G401 (cell line): ENCODE measurements at regions not wholly inside any gene's neighbourhood (a gene's known extent, or its start where the extent isn't known, plus 50 kb on each side); places are given as distances from the start of the nearest gene placed in this dataset.
"Not testable (repeated sequence)": the region's sequence is repeated elsewhere in the genome, so short reads cannot be mapped to it uniquely, and the experiment has no call there.

ENCODE experiments used
- DNase-seq: peaks from one replicate; pipeline ENCODE4 v3.0.0-alpha.2; 2015; ENCODE audit warnings: low spot score
- in situ Hi-C: cut with HindIII; loops from 2 replicates; pipeline ENCODE4 v1.10.0; 2016; ENCODE audit warnings: low sequenced_read_pairs, mixed read lengths

DNA sequence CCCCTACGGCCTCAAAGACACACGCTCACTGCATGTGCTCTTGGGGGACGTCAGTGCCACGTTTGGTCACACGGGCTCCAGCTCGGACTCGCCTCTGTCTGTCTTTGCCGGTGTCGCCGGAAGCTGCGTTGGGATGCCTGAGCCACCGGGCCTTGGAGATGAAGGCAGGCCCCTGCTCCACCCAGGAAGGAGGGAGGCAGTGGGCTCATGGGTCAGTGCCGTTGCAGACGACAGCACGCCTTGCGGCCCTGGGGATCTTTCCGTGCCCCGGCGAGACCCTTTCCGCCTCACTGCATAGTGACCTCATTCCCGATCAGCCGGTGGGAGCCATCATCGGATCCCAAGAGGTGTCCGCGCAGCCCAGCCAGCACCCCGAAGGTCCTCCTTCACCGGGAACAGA is 1407.3 kb upstream of the PCDH10 start:
- DNase-seq, in situ Hi-C loops: not testable (repeated sequence)

DNA sequence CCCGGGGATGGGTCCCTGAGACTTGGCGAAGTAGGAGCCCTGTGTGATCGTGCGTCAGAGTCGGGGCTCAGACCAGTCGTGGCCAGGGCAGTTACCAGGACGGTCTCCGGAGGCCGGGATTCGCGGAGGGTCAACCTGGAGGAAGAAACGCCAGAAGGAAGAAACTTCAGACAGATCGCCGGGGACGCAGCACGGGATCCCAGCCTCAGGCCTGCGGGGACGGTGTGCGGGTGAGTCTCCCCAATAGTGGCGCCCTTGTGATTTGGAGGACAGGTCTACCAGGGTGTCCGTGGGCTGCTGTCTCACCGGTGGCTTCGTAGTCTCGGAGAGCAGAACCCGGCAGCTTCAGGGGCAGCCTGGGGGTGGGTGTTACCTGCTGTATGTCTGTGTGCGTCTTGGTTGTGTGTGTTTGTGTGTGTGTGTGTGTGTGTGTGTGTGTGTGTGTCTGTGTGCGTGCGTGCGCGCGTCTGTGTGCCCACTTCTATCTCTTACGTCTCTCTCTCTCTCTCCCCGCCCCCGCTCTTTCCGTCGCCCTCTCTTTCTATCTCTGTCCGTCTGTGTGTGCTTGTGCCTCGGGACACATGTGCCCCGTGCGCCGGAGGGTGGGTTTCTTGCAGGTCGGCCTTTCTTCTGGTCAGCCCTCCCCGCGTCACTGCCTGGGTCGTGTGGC is 1406.4 kb upstream of the PCDH10 start:
- in situ Hi-C loops, DNase-seq: not testable (repeated sequence)

DNA sequence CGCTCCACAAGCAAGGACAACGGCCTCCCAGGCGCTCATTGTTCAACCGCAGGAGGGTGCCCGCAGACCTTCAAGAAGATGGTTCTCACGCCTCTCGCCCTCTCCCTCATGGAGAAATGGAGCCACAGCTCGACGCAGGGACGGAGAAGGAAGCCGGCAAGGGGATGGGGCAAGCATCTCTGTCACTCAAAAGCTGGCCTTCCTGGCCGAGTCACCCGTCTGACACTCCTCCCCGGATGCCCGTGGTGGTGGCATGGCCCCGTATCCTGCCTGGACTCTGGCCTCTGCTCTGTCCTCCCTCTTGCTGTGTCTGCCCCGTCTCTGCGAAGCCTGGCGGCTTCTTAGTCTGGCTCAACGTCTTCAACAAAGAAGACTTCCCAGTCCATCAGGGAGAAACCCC is 1405.7 kb upstream of the PCDH10 start:
- in situ Hi-C loops = not testable (repeated sequence)

DNA sequence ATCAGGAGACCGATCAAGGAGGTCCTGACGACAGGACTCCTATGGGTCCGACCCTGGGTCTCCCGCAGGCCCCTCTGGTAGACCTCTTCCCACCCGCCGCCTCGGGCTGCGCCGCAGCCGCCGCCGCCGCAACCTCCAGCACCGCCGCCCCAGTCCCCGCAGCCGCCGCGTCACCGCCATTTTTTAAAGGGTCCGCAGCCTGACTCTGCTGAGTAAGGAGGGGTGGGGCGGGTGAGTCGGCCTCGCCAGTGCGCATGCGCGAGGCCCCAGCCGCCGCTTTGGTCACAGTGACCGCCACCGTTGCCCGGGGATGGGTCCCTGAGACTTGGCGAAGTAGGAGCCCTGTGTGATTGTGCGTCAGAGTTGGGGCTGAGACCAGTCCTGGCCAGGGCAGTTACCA is 1401.9 kb upstream of the PCDH10 start:
- in situ Hi-C loops, DNase-seq: not testable (repeated sequence)

More for the DNA sequence above, 1405.7 kb upstream of the PCDH10 start:
- not testable (repeated sequence) for DNase-seq

DNA sequence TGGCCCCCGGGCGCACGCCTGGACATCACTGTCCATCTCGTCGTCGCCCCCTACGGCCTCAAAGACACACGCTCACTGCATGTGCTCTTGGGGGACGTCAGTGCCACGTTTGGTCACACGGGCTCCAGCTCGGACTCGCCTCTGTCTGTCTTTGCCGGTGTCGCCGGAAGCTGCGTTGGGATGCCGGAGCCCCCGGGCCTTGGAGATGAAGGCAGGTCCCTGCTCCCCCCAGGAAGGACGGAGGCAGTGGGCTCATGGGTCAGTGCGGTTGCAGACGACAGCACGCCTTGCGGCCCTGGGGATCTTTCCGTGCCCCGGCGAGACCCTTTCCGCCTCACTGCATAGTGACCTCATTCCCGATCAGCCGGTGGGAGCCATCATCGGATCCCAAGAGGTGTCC is 1399.9 kb upstream of the PCDH10 start:
- DNase-seq, in situ Hi-C loops: not testable (repeated sequence)

DNA sequence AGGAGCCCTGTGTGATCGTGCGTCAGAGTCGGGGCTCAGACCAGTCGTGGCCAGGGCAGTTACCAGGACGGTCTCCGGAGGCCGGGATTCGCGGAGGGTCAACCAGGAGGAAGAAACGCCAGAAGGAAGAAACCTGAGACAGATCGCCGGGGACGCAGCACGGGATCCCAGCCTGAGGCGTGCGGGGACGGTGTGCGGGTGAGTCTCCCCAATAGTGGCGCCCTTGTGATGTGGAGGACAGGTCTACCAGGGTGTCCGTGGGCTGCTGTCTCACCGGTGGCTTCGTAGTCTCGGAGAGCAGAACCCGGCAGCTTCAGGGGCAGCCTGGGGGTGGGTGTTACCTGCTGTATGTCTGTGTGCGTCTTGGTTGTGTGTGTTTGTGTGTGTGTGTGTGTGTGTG is 1399.1 kb upstream of the PCDH10 start:
- in situ Hi-C loops, DNase-seq: not testable (repeated sequence)

DNA sequence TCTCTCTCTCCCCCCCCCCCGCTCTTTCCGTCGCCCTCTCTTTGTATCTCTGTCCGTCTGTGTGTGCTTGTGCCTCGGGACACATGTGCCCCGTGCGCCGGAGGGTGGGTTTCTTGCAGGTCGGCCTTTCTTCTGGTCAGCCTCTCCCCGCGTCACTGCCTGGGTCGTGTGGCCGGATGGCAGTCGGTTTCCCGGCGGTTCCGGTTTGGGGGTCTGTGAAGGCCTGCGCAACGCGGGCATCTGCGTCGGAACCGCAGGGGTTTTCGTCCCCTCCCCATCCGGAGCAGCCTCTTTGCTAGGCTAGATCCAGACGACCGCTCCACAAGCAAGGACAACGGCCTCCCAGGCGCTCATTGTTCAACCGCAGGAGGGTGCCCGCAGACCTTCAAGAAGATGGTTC is 1398.6 kb upstream of the PCDH10 start:
- DNase-seq, in situ Hi-C loops: not testable (repeated sequence)

DNA sequence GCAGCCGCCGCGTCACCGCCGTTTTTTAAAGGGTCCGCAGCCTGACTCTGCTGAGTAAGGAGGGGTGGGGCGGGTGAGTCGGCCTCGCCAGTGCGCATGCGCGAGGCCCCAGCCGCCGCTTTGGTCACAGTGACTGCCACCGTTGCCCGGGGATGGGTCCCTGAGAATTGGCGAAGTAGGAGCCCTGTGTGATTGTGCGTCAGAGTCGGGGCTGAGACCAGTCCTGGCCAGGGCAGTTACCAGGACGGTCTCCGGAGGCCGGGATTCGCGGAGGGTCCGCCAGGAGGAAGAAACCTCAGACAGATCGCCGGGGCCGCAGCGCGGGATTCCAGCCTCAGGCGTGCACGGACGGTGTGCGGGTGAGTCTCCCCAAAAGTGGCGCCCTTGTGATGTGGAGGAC is 1386.9 kb upstream of the PCDH10 start:
- in situ Hi-C loops, DNase-seq: not testable (repeated sequence)

DNA sequence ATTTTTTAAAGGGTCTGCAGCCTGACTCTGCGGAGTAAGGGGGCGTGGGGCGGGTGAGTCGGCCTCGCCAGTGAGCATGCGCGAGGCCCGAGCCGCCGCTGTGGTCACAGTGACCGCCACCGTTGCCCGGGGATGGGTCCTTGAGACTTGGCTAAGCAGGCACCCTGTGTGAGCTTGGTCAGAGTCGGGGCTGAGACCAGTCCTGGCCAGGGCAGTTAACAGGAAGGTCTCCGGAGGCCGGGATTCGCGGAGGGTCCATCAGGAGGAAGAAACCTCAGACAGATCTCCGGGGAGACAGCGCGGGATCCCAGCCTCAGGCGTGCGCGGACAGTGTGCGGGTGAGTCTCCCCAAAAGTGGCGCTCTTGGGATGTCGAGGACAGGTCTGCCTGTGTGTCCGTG is 1384.4 kb upstream of the PCDH10 start:
- DNase-seq = no peak
- in situ Hi-C loops = no loop called here

DNA sequence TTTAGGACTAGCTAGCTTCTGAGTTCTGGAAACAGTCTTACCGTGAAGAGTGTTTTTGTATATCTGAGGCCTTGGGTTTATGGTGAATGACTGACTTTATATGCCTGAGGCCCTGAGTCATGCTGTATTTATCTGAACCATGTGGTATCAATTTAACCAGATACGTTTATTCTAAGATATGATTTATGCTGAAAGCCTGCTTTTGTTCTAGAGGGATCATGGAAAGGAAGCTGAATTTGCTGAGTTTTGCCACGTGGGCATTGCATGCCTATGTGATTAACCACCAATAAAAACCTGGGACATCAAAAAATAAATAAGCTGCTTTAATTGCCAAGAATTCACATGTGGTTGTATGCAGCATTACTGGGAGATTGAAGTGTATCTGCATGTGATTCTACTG is 1374.7 kb upstream of the PCDH10 start:
- DNase-seq, in situ Hi-C loops: not testable (repeated sequence)

DNA sequence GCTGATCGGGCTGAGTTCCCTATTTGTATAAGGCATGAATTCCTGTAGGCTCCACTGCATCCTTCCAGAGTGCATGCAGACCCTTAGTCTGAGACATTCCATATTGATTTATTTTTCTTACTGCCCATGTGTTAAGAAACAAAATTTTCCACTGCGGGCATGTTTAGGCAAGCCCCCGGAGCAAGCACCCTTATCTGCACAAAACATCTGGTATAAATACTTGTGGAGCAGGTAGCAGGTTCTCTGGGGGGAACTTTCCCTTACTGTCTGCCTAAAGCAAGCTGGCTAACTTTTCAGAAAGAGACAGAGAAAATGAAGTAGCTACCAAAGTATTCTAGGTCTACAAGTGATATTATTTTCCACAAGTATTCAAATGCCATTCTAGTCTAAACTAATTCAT is 1338.5 kb upstream of the PCDH10 start:
- DNase-seq, in situ Hi-C loops: not testable (repeated sequence)
